Mesendoderm (in vitro differentiated cells): ENCODE measurements at regions not wholly inside any gene's neighbourhood (a gene's known extent, or its start where the extent isn't known, plus 50 kb on each side); places are given as distances from the start of the nearest gene placed in this dataset.

ENCODE experiments used
- DNase-seq: peaks from one replicate; pipeline ENCODE4 v3.0.0; 2013
- H2AK5ac ChIP-seq: 2 replicates; pipeline ENCODE4 v1.6.1; 2013; ENCODE audit warnings: low read length, inconsistent platforms
- H2BK120ac ChIP-seq: 2 replicates; pipeline ENCODE4 v1.6.1; 2013; ENCODE audit warnings: low read depth, mild to moderate bottlenecking, low read length, moderate library complexity, mixed read lengths
- H2BK15ac ChIP-seq: replicated peaks from 2 replicates; pipeline ENCODE4 v1.6.1; 2013; ENCODE audit warnings: low read depth, mild to moderate bottlenecking, moderate library complexity
- H2BK5ac ChIP-seq: 2 replicates; pipeline ENCODE4 v1.6.1; 2013; ENCODE audit warnings: low read length, inconsistent platforms
- H3K18ac ChIP-seq: 2 replicates; pipeline ENCODE4 v1.6.1; 2013; ENCODE audit warnings: mild to moderate bottlenecking, low read length, mixed read lengths
- H3K23ac ChIP-seq: one replicate; pipeline ENCODE4 v1.6.1; 2013; ENCODE audit warnings: low read length
- H3K27ac ChIP-seq: 2 replicates; pipeline ENCODE4 v1.5.1; 2013; ENCODE audit warnings: low read depth, mild to moderate bottlenecking, inconsistent platforms, low read length, moderate library complexity
- H3K27me3 ChIP-seq: 2 replicates; pipeline ENCODE4 v1.6.1; 2013; ENCODE audit warnings: low read length, control low read depth, mild to moderate bottlenecking, inconsistent platforms; ENCODE audit not compliant: insufficient read depth, poor library complexity
- H3K36me3 ChIP-seq: 2 replicates; pipeline ENCODE4 v1.6.1; 2013; ENCODE audit warnings: low read length, inconsistent platforms; ENCODE audit not compliant: control insufficient read depth, insufficient read depth
- H3K4ac ChIP-seq: one replicate; pipeline ENCODE4 v1.6.1; 2013; ENCODE audit warnings: low read depth, mild to moderate bottlenecking, low read length, moderate library complexity
- H3K4me1 ChIP-seq: 2 replicates; pipeline ENCODE4 v1.6.1; 2013; ENCODE audit warnings: low read depth, low read length, inconsistent platforms; ENCODE audit not compliant: control insufficient read depth
- H3K4me2 ChIP-seq: 2 replicates; pipeline ENCODE4 v1.6.1; 2013; ENCODE audit warnings: low read length
- H3K4me3 ChIP-seq: 2 replicates; pipeline ENCODE4 v1.5.1; 2013; ENCODE audit warnings: mild to moderate bottlenecking, low read length
- H3K56ac ChIP-seq: one replicate; pipeline ENCODE4 v1.6.1; 2013; ENCODE audit warnings: low read length
- H3K79me1 ChIP-seq: 2 replicates; pipeline ENCODE4 v1.6.1; 2013; ENCODE audit warnings: low read length, inconsistent platforms
- H3K79me2 ChIP-seq: 2 replicates; pipeline ENCODE4 v1.6.1; 2013; ENCODE audit warnings: mild to moderate bottlenecking, low read length; ENCODE audit not compliant: control insufficient read depth, insufficient read depth
- H3K9ac ChIP-seq: 2 replicates; pipeline ENCODE4 v1.6.1; 2013; ENCODE audit warnings: low read length, inconsistent platforms
- H4K5ac ChIP-seq: one replicate; pipeline ENCODE4 v1.6.1; 2013; ENCODE audit warnings: low read length
- H4K8ac ChIP-seq: one replicate; pipeline ENCODE4 v1.6.1; 2013; ENCODE audit warnings: low read depth, mild to moderate bottlenecking, control low read depth, low read length, moderate library complexity
- WGBS: extraction: QIAGEN DNeasy Blood & Tissue Kit; methylation state at CpG from one replicate; pipeline ENCODE4 v1.1.7; 2013; ENCODE audit warnings: low lambda C conversion rate, missing lambda C conversion rate; ENCODE audit not compliant: insufficient coverage; ENCODE audit errors: extremely low coverage; 5-methylcytosine and 5-hydroxymethylcytosine counted together

GRCh38 chr14:85123755-85124154 is 406.2 kb upstream of the FLRT2 start:
- H3K4ac ChIP-seq: no peak overlapping the region
- H3K79me1 ChIP-seq: no peaks in the 10 kb centered on the region
- no peak overlapping the region for H2BK15ac ChIP-seq
- no peak overlapping the region for H3K18ac ChIP-seq
- no peak for DNase-seq
- no peak overlapping the region for H3K23ac ChIP-seq
- no peak overlapping the region for H2AK5ac ChIP-seq
- H3K4me1 ChIP-seq: no peaks in the 10 kb centered on the region
- H3K4me3 ChIP-seq: no peak overlapping the region
- H2BK5ac ChIP-seq: no peak overlapping the region
- no peaks in the 10 kb centered on the region for H3K36me3 ChIP-seq
- H3K79me2 ChIP-seq: no peaks in the 10 kb centered on the region
- H4K5ac ChIP-seq: no peak overlapping the region
- H3K27me3 ChIP-seq: no peaks in the 10 kb centered on the region
- H2BK120ac ChIP-seq: no peak overlapping the region
- H3K4me2 ChIP-seq: no peak overlapping the region
- WGBS: no CpG with 5 or more reads among the region's 2 CpGs
- H4K8ac ChIP-seq: no peak overlapping the region
- H3K9ac ChIP-seq: no peak overlapping the region
- H3K27ac ChIP-seq: no peak overlapping the region
- no peak overlapping the region for H3K56ac ChIP-seq

GRCh38 chr14:85124631-85125290 is 405.2 kb upstream of the FLRT2 start:
- Histone ChIP-seq H2BK5ac (no peak overlapping the region), H3K36me3 (no peaks in the 10 kb centered on the region), H3K4ac (no peak overlapping the region), H3K27ac (no peak overlapping the region), H3K79me1 (no peaks in the 10 kb centered on the region), H3K4me1 (no peaks in the 10 kb centered on the region), H3K79me2 (no peaks in the 10 kb centered on the region), H3K56ac (no peak overlapping the region), H3K23ac (no peak overlapping the region), H3K4me3 (no peak overlapping the region), H3K4me2 (no peak overlapping the region), H2AK5ac (no peak overlapping the region), H3K9ac (no peak overlapping the region), H3K18ac (no peak overlapping the region), H2BK15ac (no peak overlapping the region), H4K8ac (no peak overlapping the region), H4K5ac (no peak overlapping the region), H3K27me3 (no peaks in the 10 kb centered on the region), H2BK120ac (no peak overlapping the region)
- no CpG with 5 or more reads among the region's 3 CpGs for WGBS
- no peak for DNase-seq

- Histone ChIP-seq H3K27me3 (no peaks in the 10 kb centered on the region), H3K4me3 (no peak overlapping the region), H2BK120ac (no peak overlapping the region), H3K9ac (no peak overlapping the region), H3K18ac (no peak overlapping the region), H3K27ac (no peak overlapping the region), H2AK5ac (no peak overlapping the region), H3K79me2 (no peaks in the 10 kb centered on the region), H3K4ac (no peak overlapping the region), H3K79me1 (no peaks in the 10 kb centered on the region), H3K56ac (no peak overlapping the region), H3K4me1 (no peaks in the 10 kb centered on the region), H2BK5ac (no peak overlapping the region), H2BK15ac (no peak overlapping the region), H4K5ac (no peak overlapping the region), H3K4me2 (no peak overlapping the region), H3K23ac (no peak overlapping the region), H3K36me3 (no peaks in the 10 kb centered on the region), H4K8ac (no peak overlapping the region)
- WGBS: no CpG with 5 or more reads among the region's 2 CpGs
- DNase-seq: peak; percentile 46
Observed at GRCh38 chr14:85125291-85125670, 404.7 kb upstream of the FLRT2 start.

- H3K79me1 ChIP-seq: no peaks in the 10 kb centered on the region
- H3K4ac ChIP-seq: no peak overlapping the region
- H3K18ac ChIP-seq: no peak overlapping the region
- H2BK120ac ChIP-seq: no peak overlapping the region
- no peaks in the 10 kb centered on the region for H3K27me3 ChIP-seq
- H2BK15ac ChIP-seq: no peak overlapping the region
- no CpG with 5 or more reads among the region's 2 CpGs for WGBS
- no peaks in the 10 kb centered on the region for H3K4me1 ChIP-seq
- H3K56ac ChIP-seq: no peak overlapping the region
- no peak overlapping the region for H4K5ac ChIP-seq
- no peaks in the 10 kb centered on the region for H3K36me3 ChIP-seq
- H3K4me2 ChIP-seq: no peak overlapping the region
- H3K9ac ChIP-seq: no peak overlapping the region
- H3K27ac ChIP-seq: no peak overlapping the region
- no peak overlapping the region for H2AK5ac ChIP-seq
- no peak overlapping the region for H4K8ac ChIP-seq
- no peak for DNase-seq
- no peak overlapping the region for H3K23ac ChIP-seq
- no peaks in the 10 kb centered on the region for H3K79me2 ChIP-seq
- H2BK5ac ChIP-seq: no peak overlapping the region
- H3K4me3 ChIP-seq: no peak overlapping the region
Observed at GRCh38 chr14:85129921-85130320, 400.0 kb upstream of the FLRT2 start.

- no peak overlapping the region for H2AK5ac ChIP-seq
- WGBS: no CpG with 5 or more reads among the region's 2 CpGs
- peak; percentile 68 for DNase-seq
Observed at GRCh38 chr14:85131226-85131922, 398.6 kb upstream of the FLRT2 start.

More at GRCh38 chr14:85131226-85131922, 398.6 kb upstream of the FLRT2 start:
- Histone ChIP-seq H3K23ac (no peak overlapping the region), H3K4ac (no peak overlapping the region), H3K4me1 (no peaks in the 10 kb centered on the region), H3K4me3 (no peak overlapping the region), H2BK15ac (no peak overlapping the region), H3K4me2 (no peak overlapping the region), H3K56ac (no peak overlapping the region), H3K18ac (no peak overlapping the region), H3K79me2 (no peaks in the 10 kb centered on the region), H2BK120ac (no peak overlapping the region), H4K8ac (no peak overlapping the region), H3K79me1 (no peaks in the 10 kb centered on the region), H3K27ac (no peak overlapping the region), H3K27me3 (no peaks in the 10 kb centered on the region), H3K36me3 (no peaks in the 10 kb centered on the region), H3K9ac (no peak overlapping the region), H2BK5ac (no peak overlapping the region), H4K5ac (no peak overlapping the region)
